ELR (cell line): ENCODE measurements at regions not wholly inside any gene's neighbourhood (a gene's known extent, or its start where the extent isn't known, plus 50 kb on each side); places are given as distances from the start of the nearest gene placed in this dataset.
"Not testable (repeated sequence)": the region's sequence is repeated elsewhere in the genome, so short reads cannot be mapped to it uniquely, and the experiment has no call there.

Experiments
- DNase-seq: peaks from one replicate; pipeline ENCODE4 v3.0.0-alpha.2; 2015; ENCODE audit warnings: low read depth

- DNase-seq: no peak
Measured at GRCh38 chr1:105386489-105386888, 1636.8 kb downstream of the AMY1C start.

- DNase-seq: no peak
Measured at GRCh38 chr1:105396001-105396400, 1646.3 kb downstream of the AMY1C start.

GRCh38 chr1:105398909-105399308 lies 1649.2 kb downstream of the AMY1C start:
- DNase-seq: no peak

GRCh38 chr1:105399716-105400115 lies 1650.0 kb downstream of the AMY1C start:
- no peak for DNase-seq

GRCh38 chr1:105416261-105416660 lies 1640.2 kb upstream of the PRMT6 start:
- no peak for DNase-seq

- no peak for DNase-seq
Measured at GRCh38 chr1:105419030-105419429, 1637.4 kb upstream of the PRMT6 start.

- peak; percentile 0 for DNase-seq
Measured at GRCh38 chr1:105427543-105427942, 1628.9 kb upstream of the PRMT6 start.

- DNase-seq: no peak
Measured at GRCh38 chr1:105436589-105437259, 1619.8 kb upstream of the PRMT6 start.

GRCh38 chr1:105437847-105438246 lies 1618.6 kb upstream of the PRMT6 start:
- no peak for DNase-seq

GRCh38 chr1:105442901-105443300 lies 1613.6 kb upstream of the PRMT6 start:
- DNase-seq: no peak

- DNase-seq: no peak
Measured at GRCh38 chr1:105459759-105460158, 1596.7 kb upstream of the PRMT6 start.

GRCh38 chr1:105462308-105462707 lies 1594.2 kb upstream of the PRMT6 start:
- peak; percentile 1 for DNase-seq

GRCh38 chr1:105467549-105467948 lies 1588.9 kb upstream of the PRMT6 start:
- DNase-seq: no peak

- not testable (repeated sequence) for DNase-seq
Measured at GRCh38 chr1:105470541-105470940, 1585.9 kb upstream of the PRMT6 start.

GRCh38 chr1:105483436-105483835 lies 1573.0 kb upstream of the PRMT6 start:
- peak; percentile 12 for DNase-seq

- peak; percentile 73 for DNase-seq
Measured at GRCh38 chr1:105485207-105485606, 1571.3 kb upstream of the PRMT6 start.

GRCh38 chr1:105492921-105493320 lies 1563.6 kb upstream of the PRMT6 start:
- DNase-seq: no peak

- DNase-seq: no peak
Measured at GRCh38 chr1:105516068-105516467, 1540.4 kb upstream of the PRMT6 start.

- DNase-seq: no peak
Measured at GRCh38 chr1:105533996-105534395, 1522.5 kb upstream of the PRMT6 start.

GRCh38 chr1:105544475-105544874 lies 1512.0 kb upstream of the PRMT6 start:
- DNase-seq: peak; percentile 71

GRCh38 chr1:105556266-105556665 lies 1500.2 kb upstream of the PRMT6 start:
- no peak for DNase-seq

GRCh38 chr1:105558023-105558422 lies 1498.5 kb upstream of the PRMT6 start:
- no peak for DNase-seq

GRCh38 chr1:105565006-105565405 lies 1491.5 kb upstream of the PRMT6 start:
- DNase-seq: no peak

GRCh38 chr1:105585791-105586190 lies 1470.7 kb upstream of the PRMT6 start:
- no peak for DNase-seq
